ENCODE measurements at regions not wholly inside any gene's neighbourhood (a gene's known extent, or its start where the extent isn't known, plus 50 kb on each side); places are given as distances from the start of the nearest gene placed in this dataset.

GRCh38 chr11:47915374-47915773 is 65.0 kb upstream of the PTPRJ start:
- peak; percentile 30; the same call in 1 of the 2 replicates for TF ChIP-seq CEBPB (tag; IDR thresholded peaks at IDR 0.05)
- TF ChIP-seq ZNF175 (CRISPR knock-in tag; IDR thresholded peaks at IDR 0.05; ENCODE audit: low read depth) = no peak
- TF ChIP-seq ZNF740 (CRISPR knock-in tag; IDR thresholded peaks at IDR 0.05) = peak; percentile 66
- TF ChIP-seq ZNF740 (tag; IDR thresholded peaks at IDR 0.05) = no peak
- TF ChIP-seq IRF1 (CRISPR knock-in tag; IDR thresholded peaks at IDR 0.05; ENCODE audit: borderline replicate concordance) = no peak
- peak; percentile 77 for TF ChIP-seq NFIC (IDR thresholded peaks at IDR 0.05)
- DNase-seq (ENCODE audit: extremely low read depth in 1 of 4, low spot score in 3 of 4) (no peak), ATAC-seq (no peak), FAIRE-seq (no peak)
- ChIA-PET CTCF (ENCODE audit: low intra/inter-chr PET ratio) (no interaction called here), POLR2A (no interaction called here)
- Histone ChIP-seq H3K79me2 (ENCODE audit: control insufficient read depth, insufficient read depth, low read length) (no peaks in the 10 kb centered on the region), H3K27ac (ENCODE audit: extremely low read depth, low read depth, low read length) (no peak overlapping the region), H4K20me1 (replicated peaks; ENCODE audit: control insufficient read depth, insufficient read depth, low read length) (no peaks in the 10 kb centered on the region), H3K36me3 (ENCODE audit: control insufficient read depth, insufficient read depth, low read length) (no peaks in the 10 kb centered on the region), H3K9ac (ENCODE audit: insufficient read depth in 1 of 2, low read depth in 2 of 2, low read length in 2 of 2) (peak overlapping the region in 1 of 2 experiments; percentile 64; a peak in 1 of 4 replicates), H3K9me1 (ENCODE audit: control insufficient read depth, insufficient read depth, low read length) (no peaks in the 10 kb centered on the region), H3K4me1 (replicated peaks in 1 of 2; ENCODE audit: control insufficient read depth in 2 of 2, insufficient read depth in 2 of 2, low read length in 2 of 2) (peaks cover 32 to 51% of the 10 kb centered on the region in 2 experiments), H3K27me3 (ENCODE audit: control insufficient read depth in 2 of 2, insufficient read depth in 2 of 2, low read length in 2 of 2) (no peaks in the 10 kb centered on the region), H3K4me3 (no peak overlapping the region), H3K9me3 (replicated peaks; ENCODE audit: control insufficient read depth, insufficient read depth, low read depth, low read length) (no peaks in the 10 kb centered on the region), H3K4me2 (ENCODE audit: insufficient read depth, low read length) (no peak overlapping the region), H2AFZ (ENCODE audit: low read depth, low read length) (peak overlapping the region; percentile 38)
- in situ Hi-C loops (cut with MboI) (no loop called here), intact Hi-C loops (cut with micrococcal nuclease) (no loop called here)
- WGBS (ENCODE audit: insufficient coverage, low coverage, missing lambda C conversion rate) = 67% methylated on average over 6 of the region's 9 CpGs
- no TSS peak for BruUV-seq (replicated peaks)

All from K562 (cell line).